ENCODE measurements at regions not wholly inside any gene's neighbourhood (a gene's known extent, or its start where the extent isn't known, plus 50 kb on each side); places are given as distances from the start of the nearest gene placed in this dataset.
"Not testable (repeated sequence)": the region's sequence is repeated elsewhere in the genome, so short reads cannot be mapped to it uniquely, and the experiment has no call there.

DNA sequence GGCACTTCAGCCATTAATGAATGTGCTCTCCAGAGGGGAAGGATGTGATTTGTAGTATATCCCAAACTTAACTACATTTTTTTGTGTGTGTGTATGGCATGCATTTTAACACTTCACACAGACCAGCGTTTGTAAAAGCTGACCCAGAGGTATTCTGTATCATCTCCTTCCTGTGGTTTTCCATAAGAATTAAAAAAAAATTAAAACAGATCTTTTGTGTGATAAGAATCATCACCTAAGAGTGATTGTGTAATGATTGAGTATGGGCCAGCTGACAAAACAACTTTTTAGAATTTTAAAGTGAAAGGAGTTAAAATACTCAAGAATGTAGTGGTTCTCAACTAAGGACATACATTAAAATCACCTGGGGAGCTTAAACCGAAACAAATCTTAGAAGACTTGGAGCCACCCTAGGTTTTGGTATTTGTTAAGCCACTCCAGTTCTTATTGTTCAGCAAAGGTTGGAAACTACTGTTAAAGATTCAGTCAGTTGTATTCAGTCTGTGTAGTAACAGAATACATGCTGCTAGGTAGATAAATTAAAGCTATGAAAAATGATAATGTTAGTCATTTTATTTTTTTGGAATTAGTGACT, 120.1 kb downstream of the HAUS1 start:
- DNase-seq (ENCODE audit: extremely low read depth, low read depth, low spot score), result no peak

DNA sequence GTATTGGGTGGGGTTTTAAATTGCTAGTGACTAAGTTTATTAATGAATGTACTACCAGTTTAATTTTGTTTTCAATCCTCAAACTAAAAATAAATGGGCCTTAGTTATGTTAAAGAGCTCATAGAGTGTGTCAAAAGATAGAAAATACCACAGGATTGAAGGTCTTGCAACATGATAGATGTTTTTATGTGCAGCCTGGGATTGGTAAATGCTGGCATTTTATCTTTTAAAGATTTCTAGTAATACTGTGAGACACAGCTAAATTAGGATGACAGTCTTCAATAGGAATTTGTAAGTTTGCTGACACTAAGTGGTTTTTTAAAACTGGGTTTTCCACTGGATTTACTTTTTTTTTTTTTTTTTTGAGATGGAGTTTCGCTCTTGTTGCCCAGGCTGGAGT, 122.3 kb downstream of the HAUS1 start:
- no peak for DNase-seq (ENCODE audit: extremely low read depth, low read depth, low spot score)

DNA sequence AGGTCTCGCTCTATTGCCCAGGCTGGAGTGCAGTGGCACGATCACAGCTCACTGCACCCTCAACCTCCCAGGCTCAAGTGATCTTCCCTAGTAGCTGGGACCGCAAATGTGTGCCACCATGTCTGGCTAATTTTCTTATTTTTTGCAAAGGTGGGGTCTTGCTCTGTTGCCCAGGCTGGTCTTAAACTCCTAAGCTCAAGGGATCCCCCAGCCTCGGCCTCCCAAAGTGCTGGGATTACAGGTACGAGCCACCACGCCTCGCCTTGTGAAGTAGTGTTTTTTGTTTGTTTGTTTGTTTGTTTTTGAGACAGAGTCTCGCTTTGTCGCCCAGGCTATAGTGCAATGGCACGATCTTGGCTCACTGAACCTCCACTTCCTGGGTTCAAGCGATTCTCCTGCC, 125.5 kb downstream of the HAUS1 start:
- not testable (repeated sequence) for DNase-seq (ENCODE audit: extremely low read depth, low read depth, low spot score)

DNA sequence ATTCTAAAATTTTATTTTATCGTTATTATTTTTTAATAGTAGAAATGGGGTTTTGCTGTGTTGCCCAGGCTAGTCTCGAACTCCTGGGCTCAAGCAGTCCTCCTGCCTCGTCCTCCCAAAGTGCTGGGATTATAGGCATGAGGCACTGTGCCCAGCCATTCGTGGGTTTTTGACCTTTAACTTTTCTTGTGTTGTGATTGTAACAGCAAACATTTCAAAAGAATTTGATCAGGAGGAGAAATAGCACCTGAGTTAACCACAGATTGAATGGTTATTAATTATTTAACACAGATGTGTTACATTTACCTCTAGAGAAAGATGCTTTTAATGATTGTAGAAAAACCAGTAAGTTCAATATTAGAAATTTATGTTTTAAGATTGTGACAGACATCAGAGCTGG, 132.0 kb downstream of the HAUS1 start:
- DNase-seq (ENCODE audit: extremely low read depth, low read depth, low spot score), result no peak

DNA sequence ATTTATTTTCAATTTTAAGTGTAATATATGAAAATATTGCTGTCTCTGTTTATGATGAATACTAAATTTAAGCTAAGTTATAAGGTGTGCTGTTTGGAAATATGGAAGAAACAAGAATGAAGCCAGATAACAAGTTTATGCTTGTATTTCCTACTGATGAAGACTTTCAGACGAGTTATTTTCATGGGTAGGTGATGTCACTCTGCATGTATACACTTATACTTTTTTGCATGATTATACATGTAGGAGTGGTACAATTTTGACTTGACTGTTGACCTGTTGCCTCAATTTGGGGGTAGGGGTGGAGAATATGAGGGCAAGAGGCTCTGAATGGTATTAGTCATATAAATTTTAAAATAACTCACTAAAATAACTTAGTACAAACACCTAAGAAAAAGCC, 133.7 kb downstream of the HAUS1 start:
- DNase-seq (ENCODE audit: extremely low read depth, low read depth, low spot score), result no peak

DNA sequence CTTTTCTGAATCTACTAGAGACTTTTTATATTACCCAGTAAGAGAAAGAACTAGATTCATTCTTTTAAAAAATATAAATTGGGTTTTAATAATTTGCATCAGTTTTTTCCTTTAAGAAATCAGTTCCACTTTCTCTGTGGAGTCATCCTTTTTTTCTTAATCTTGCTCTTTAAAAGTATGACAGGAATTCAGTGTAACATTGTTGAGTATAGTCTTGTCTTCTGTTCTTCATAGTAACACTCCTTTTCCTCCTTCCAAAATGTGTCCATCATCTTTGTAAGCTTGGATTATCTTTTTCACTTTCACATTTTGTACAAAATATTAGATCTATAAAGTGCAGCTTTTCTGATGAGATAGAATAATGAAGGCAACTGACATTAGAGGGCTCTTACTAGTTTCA, 135.4 kb downstream of the HAUS1 start:
- no peak for DNase-seq (ENCODE audit: extremely low read depth, low read depth, low spot score)

DNA sequence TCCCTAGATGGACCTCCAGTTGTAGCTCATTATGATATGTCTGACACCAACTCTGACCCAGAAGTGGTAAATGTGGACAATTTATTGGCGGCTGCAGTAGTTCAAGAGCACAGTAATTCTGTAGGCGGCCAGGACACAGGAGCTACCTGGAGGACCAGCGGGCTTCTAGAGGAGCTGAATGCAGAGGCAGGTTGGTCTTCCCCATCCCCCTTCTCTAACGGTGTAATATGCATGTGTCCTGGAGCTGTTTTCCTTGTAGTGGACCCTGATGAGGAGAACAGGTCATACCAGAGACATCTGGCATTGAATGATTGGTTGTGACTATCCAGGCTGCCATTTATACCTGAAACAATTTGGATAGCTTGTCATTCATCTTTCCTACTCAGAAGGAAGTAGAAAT, 135.8 kb downstream of the HAUS1 start:
- no peak for DNase-seq (ENCODE audit: extremely low read depth, low read depth, low spot score)

DNA sequence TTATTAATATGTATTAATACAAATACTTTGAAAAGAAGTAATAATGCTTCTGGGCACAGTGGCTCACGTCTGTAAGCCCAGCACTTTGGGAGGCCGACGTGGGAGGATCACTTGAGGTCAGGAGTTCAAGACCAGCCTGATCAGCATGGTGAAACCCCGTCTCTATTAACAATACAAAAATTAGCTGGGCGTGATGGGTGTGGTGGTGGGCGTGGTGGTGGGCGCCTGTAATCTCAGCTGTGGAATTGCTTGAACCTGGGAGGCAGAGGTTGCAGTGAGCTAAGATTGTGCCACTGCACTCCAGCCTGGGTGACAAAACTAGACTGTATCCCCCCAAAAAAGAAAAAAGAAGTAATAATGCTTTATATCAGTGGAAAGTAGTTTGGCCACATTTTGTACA, 137.2 kb downstream of the HAUS1 start:
- DNase-seq (ENCODE audit: extremely low read depth, low read depth, low spot score), result not testable (repeated sequence)

DNA sequence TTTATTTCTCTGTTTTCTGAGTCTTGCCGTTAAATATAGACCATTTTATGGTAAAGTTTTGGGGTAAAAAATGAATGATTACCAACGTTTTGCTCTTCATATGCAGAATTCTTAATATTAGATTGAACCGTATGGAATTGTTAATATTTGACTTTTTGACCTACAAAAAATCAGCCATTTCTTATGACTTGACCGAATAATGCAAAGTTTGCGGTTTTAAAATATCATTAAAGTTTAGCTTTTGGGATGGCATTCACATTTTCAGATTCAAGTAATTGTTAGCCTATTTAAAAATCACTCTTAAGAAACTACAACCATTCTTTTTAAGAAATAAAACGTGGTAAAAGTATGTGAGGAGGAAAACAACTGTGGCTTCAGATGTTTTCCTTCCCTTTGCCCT, 138.0 kb downstream of the HAUS1 start:
- no peak for DNase-seq (ENCODE audit: extremely low read depth, low read depth, low spot score)

DNA sequence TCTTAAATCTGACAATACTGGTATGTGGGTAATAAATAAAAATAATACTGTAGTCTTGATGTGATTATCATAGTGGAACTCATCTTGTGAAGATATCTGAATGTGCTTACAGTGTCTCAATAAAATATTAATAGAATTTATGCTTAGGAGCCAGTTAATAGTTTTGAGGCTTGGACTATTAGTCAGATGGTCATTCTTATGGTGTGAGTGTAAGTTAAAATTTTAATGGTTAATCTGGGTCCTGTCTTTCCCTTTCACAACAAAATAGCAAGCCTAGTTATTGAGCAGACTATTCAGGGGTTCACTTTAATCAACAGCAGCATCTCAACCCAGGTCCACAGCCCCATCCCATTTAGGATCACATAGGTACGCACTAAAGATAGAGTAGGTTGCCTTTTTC, 138.9 kb downstream of the HAUS1 start:
- DNase-seq (ENCODE audit: extremely low read depth, low read depth, low spot score), result no peak

DNA sequence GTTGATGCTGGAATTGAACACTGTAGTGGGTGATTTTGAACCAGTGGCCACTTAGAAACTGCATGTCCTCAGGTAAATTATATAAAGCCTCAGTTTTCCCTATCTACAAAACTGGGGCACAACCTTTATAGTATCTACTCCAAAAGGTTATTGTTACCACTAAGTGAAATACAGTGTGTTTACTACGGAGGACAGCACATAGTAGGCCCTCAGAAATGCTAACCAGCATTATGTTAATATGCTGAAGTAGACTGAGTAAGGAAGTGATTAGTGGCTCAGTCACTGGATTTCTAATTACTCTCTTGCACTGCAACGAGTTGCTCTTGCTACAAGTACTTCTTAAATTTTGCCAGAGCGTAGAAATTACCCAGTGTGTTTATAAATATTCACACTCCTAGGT, 139.5 kb downstream of the HAUS1 start:
- no peak for DNase-seq (ENCODE audit: extremely low read depth, low read depth, low spot score)

DNA sequence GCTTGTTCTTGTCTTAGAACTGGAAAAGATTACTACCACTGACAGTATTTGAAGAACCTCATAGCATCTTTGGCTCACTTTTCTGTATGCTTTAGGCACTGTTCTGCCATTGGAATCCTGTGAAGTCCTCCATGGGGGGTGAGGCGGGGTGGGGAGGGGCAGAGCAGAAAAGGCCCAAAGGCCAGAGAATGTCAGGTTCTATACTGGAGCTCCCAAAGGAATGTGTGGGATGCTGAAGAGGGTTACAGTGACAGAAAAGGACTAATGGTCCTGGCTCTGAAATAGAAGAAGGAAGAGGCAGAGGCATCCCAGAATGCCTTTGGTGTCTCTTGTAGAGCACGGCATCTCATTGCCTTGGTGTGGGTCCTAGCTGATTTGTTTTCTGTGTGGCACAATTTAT, 141.9 kb downstream of the HAUS1 start:
- DNase-seq (ENCODE audit: extremely low read depth, low read depth, low spot score), result no peak

DNA sequence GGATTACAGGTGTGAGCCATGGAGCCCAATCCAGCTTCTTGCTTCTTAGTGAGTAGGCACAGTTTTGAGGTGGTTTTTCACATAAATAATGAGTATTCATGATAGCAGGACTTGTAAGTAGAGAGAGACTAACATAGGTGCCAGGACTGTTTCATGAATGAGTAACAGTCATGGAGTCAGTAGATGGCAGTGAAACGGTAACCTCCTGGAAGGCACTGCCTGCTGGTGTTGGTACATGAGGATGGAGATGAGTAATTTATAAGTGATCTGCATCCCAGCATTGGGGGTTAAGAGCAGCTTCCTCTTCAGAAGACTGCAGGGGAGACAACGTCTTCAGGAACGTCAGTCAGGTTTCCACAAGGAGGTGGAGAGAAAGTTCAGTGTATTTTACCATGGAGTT, 143.8 kb downstream of the HAUS1 start:
- DNase-seq (ENCODE audit: extremely low read depth, low read depth, low spot score), result no peak

DNA sequence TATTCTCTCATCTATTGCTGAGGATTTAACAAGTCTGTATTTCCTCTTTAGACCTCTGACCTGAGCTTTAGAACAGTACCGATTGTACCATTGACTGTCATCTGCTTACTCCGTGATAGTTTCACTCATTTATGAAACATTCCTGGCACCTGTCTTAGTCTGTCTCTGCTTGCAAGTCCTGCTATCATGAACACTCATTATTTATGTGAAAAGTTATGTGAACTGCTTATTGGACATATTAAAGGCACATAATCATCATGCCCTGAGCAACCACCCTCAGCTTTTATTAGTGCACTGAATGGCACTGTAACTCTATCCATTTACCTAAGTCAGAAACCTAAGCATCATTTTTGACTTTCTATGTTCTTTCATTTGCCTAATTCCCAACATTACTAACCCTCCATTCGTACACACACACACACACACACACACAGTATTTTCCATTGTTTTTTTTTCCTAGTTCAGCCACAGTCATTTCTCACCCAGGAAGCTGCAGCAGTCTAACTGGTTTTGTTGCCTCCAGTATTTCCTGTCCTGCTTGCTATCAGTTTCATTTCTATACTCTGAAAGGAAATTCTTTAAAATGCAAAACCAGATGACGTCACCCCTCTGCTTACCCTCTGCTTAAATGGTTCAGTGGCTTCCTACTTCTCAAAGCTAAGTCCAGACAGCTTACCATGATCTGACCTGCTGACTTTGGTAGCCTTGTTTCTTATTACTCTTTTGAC, 146.1 kb downstream of the HAUS1 start:
- peak; percentile 65 for DNase-seq (ENCODE audit: extremely low read depth, low read depth, low spot score)

DNA sequence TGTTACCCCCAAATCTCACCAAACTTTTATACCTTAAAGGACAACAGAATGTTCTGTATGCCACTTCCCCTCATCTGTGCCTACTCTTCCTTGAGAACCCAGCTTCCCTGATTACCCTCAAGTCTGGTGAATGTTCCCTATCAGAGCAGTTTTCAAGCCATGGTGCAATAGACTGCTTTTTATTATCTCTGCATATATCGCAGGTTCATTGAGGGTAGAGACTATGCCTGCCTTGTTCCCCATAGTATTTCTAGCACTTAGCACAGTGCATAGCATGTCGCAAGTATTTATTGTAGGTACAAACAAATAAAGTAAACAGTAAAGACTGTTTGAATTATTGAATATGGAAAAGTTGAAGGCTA, 146.6 kb downstream of the HAUS1 start:
- no peak for DNase-seq (ENCODE audit: extremely low read depth, low read depth, low spot score)

DNA sequence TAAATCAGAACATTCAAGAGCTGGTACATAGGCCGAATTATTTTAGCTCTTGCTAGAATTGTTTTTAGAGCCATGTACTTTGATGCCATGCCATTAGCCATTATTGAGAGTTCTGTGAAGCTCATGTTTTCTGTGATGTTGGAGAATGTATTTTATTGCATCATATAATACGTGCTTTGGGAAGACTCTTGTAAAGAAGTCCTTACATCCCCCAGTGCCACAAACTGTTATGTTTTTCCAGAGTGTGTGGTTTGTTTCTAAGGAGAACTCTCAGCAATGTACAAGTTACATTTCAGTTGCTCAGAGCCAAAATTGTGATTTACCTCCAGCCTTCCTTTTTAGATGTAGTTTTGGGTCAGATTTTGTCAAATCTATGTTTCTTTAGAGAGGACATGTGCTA, 148.6 kb downstream of the HAUS1 start:
- DNase-seq (ENCODE audit: extremely low read depth, low read depth, low spot score), result no peak

DNA sequence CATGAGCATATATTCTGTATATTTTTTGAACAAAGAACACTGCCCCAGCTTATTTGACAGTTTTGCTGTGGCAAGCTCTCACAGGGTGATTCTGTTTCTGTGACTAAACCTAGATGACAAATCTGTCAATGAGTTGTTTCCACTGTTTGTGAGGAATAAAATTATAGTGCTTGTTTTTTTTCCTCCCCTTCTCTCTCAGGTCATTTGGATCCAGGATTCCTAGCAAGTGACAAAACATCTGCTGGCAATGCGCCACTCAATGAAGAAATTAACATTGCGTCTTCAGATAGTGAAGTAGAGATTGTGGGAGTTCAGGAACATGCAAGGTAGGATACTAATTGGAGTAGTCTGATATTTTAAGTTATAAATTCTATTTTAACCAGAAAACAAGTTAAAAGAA, 149.3 kb downstream of the HAUS1 start:
- DNase-seq (ENCODE audit: extremely low read depth, low read depth, low spot score), result no peak

DNA sequence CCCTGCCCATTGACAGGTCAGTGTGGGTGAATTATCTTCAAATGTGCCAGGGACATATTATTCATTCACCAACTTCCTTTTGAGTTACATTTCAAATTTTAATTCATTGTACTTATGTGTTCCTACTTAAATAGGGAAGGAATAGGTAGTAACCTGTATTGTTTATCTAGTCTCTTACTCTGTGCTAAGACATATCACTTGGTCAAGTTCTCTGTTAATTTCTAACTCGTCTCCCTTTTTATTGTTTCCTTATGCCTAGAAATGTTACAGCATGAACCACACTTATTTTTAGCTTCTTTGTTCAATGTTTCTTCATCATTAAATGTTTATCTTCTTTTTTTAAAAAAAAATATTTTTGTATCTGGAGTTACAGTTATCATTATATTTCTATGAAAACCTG, 151.9 kb downstream of the HAUS1 start:
- no peak for DNase-seq (ENCODE audit: extremely low read depth, low read depth, low spot score)

DNA sequence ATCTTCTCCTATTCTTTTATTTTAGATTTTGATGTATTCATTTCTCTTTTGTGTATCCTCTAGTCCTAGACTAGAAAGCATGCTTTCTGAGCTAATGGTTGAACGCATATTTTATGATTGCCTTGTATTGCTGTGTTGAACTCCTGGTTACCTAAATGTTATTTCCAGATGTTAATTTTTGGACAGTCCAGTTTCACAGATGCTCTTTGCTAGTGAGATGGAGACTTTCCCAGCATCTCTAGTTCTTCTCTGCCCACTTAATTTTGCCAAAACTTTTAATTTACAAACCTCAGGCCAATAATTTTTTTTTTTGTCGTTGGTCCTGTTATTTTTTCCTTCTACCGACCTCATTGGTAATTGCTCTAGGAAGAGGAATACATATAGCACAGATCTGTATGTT, 153.2 kb downstream of the HAUS1 start:
- DNase-seq (ENCODE audit: extremely low read depth, low read depth, low spot score), result no peak

DNA sequence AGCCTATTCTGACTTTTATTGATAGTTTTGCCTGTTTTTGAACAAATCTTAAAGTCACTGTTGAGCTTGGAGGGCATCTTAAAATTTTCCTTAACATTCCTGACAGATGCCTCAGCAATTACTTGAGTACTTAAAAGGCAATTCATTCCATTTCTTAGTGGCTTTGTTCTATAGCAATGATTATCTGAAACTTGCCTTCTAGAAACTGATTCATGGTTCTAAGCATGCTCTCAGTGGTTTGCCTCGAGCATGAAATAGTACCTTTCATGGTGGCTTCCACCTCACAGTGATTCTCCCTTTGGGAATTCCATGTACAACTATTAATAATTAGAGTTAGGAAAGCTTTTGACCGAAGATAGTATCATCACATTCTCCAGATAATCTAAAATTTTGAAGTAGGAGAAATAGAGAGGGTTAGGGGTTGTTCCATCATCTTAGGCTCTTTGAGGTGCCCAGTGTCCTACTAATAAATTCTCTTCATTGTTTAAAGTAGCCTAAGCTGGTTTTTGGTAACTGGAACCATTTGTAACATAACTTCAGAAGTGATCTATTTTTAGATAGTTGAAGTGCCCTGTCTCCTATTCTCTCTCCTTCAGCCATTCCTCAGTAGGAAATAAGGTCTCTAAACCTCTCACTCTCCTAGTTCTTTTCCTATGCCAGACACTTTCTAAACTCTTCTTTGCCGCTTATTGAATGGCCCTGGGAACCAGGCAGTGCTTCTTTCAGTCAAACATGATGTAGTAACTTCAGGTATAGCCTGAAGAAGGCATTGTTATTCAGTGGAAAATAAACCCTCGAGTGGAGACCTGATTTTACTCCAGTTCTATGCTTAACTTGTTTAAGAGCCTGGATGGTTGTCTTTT, 156.1 kb downstream of the HAUS1 start:
- DNase-seq (ENCODE audit: extremely low read depth, low read depth, low spot score), result no peak

DNA sequence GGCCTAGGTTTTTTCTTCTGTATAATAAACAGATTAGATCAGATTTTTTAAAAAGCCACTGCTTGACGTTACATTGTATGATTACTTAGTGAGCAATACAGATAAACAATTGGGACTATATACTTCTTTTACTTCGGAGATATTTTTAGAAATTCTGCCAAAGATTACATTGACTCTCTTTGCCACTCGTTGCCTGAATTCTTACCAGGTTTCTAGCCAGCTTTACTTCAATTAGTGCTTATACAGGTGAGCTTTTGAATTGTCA, 156.6 kb downstream of the HAUS1 start:
- DNase-seq (ENCODE audit: extremely low read depth, low read depth, low spot score), result no peak

DNA sequence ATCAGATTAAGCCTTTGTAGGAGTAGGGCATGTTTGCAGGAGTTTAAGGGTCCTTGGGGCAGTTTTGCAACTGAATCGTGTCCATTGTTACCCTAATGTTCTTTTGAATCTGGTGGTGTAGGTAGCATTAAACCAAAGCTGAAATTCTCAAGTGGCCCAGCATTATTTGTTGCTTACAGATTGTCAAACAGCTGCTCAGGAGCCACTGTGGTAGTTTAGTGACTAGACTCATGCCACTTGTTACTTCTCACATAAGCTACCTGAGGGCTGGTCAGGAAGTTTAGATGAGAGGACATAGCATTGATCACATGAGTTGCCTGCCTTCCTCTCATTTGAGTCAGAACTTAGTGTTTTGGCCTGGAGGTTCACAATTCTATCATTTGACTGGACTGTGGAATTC, 157.6 kb downstream of the HAUS1 start:
- DNase-seq (ENCODE audit: extremely low read depth, low read depth, low spot score), result no peak

Measured in glomerular endothelial cell (primary cell).